HEK293T (cell line): ENCODE measurements at regions not wholly inside any gene's neighbourhood (a gene's known extent, or its start where the extent isn't known, plus 50 kb on each side); places are given as distances from the start of the nearest gene placed in this dataset.
"Not testable (repeated sequence)": the region's sequence is repeated elsewhere in the genome, so short reads cannot be mapped to it uniquely, and the experiment has no call there.

Experiments
- CTCF ChIA-PET: fragments of 350-600 bp; formaldehyde crosslinking; extraction: SDS; loops from one replicate; lab custom pipeline; 2021; ENCODE audit warnings: antibody characterized with exemption, inconsistent platforms; lab: Yijun Ruan, JAX
- POLR2A ChIA-PET: fragments of 350-600 bp; formaldehyde crosslinking; extraction: SDS; loops from one replicate; lab custom pipeline; 2020; ENCODE audit warnings: antibody characterized with exemption, inconsistent platforms; lab: Yijun Ruan, JAX
- DNase-seq: peaks from one replicate; pipeline ENCODE4 v3.0.0; 2012; ENCODE audit warnings: mixed read lengths; ENCODE audit errors: extremely low spot score
- ARNT ChIP-seq: fragments of 450-650 bp; IDR thresholded peaks from 2 replicates; pipeline ENCODE4 v1.6.1; 2017; ENCODE audit warnings: mild to moderate bottlenecking
- BHLHE40 ChIP-seq: fragments of 450-650 bp; IDR thresholded peaks from 2 replicates; pipeline ENCODE4 v1.6.1; 2016; ENCODE audit warnings: mild to moderate bottlenecking, moderate library complexity, borderline replicate concordance
- CTBP1 ChIP-seq: fragments of 450-650 bp; IDR thresholded peaks from 2 replicates; pipeline ENCODE4 v1.6.1; 2016; ENCODE audit warnings: borderline replicate concordance
- ELF4 ChIP-seq: fragments of 450-650 bp; IDR thresholded peaks from 2 replicates; pipeline ENCODE4 v1.6.1; 2017; ENCODE audit warnings: antibody characterized with exemption
- FOXA1 ChIP-seq: fragments of 450-650 bp; IDR thresholded peaks from 2 replicates; pipeline ENCODE4 v1.6.1; 2016; ENCODE audit warnings: mild to moderate bottlenecking
- FOXK2 ChIP-seq: fragments of 450-650 bp; IDR thresholded peaks from 2 replicates; pipeline ENCODE4 v1.6.1; 2016; ENCODE audit warnings: mild to moderate bottlenecking
- FOXM1 ChIP-seq: fragments of 450-650 bp; IDR thresholded peaks from 2 replicates; pipeline ENCODE4 v1.6.1; 2017; ENCODE audit warnings: mild to moderate bottlenecking, borderline replicate concordance
- HDGF ChIP-seq: fragments of 450-650 bp; IDR thresholded peaks from 2 replicates; pipeline ENCODE4 v1.6.1; 2017; ENCODE audit warnings: antibody characterized with exemption, borderline replicate concordance
- L3MBTL2 ChIP-seq: fragments of 450-650 bp; conservative IDR thresholded peaks from 2 replicates; pipeline ENCODE4 v1.6.1; 2016; ENCODE audit warnings: mild to moderate bottlenecking
- LEF1 ChIP-seq: fragments of 450-650 bp; IDR thresholded peaks from 2 replicates; pipeline ENCODE4 v1.6.1; 2017; ENCODE audit warnings: mild to moderate bottlenecking, borderline replicate concordance
- NFRKB ChIP-seq: fragments of 450-650 bp; IDR thresholded peaks from 2 replicates; pipeline ENCODE4 v1.6.1; 2016; ENCODE audit warnings: mild to moderate bottlenecking, moderate library complexity
- PKNOX1 ChIP-seq: fragments of 450-650 bp; IDR thresholded peaks from 2 replicates; pipeline ENCODE4 v1.6.1; 2016
- SP1 ChIP-seq: fragments of 450-650 bp; IDR thresholded peaks from 2 replicates; pipeline ENCODE4 v1.6.1; 2017
- SUZ12 ChIP-seq: fragments of 450-650 bp; IDR thresholded peaks from 2 replicates; pipeline ENCODE4 v1.6.1; 2016; ENCODE audit warnings: mild to moderate bottlenecking
- TARDBP ChIP-seq: fragments of 450-650 bp; IDR thresholded peaks from 2 replicates; pipeline ENCODE4 v1.6.1; 2016
- ZNF384 ChIP-seq: fragments of 450-650 bp; IDR thresholded peaks from 2 replicates; pipeline ENCODE4 v1.6.1; 2016

- POLR2A ChIA-PET = no interaction called here
- CTCF ChIA-PET = no interaction called here
- TF ChIP-seq FOXA1 (no peak), SUZ12 (no peak), TARDBP (no peak), SP1 (no peak), HDGF (no peak), CTBP1 (no peak), ARNT (no peak), FOXM1 (no peak), NFRKB (no peak), LEF1 (no peak), L3MBTL2 (no peak), FOXK2 (no peak), ELF4 (no peak), PKNOX1 (no peak), ZNF384 (no peak), BHLHE40 (no peak)
- DNase-seq = no peak
Observed at GRCh38 chr16:63403792-63404191, 1367.6 kb upstream of the CDH8 start.

- DNase-seq, POLR2A ChIA-PET: not testable (repeated sequence)
- CTCF ChIA-PET = interaction anchor here (0.9 kb wide), 1 partner anchor 9 kb away, joined by 4 read pairs; no protein-coding TSS in a partner anchor
Observed at GRCh38 chr16:63388277-63388676, 1352.0 kb upstream of the CDH8 start.

- ChIA-PET POLR2A (no interaction called here), CTCF (no interaction called here)
- TF ChIP-seq SP1 = no peak
- TF ChIP-seq BHLHE40 = no peak
- TF ChIP-seq FOXK2 = no peak
- no peak for TF ChIP-seq LEF1
- no peak for TF ChIP-seq TARDBP
- TF ChIP-seq ZNF384 = no peak
- no peak for TF ChIP-seq NFRKB
- no peak for TF ChIP-seq CTBP1
- no peak for TF ChIP-seq FOXA1
- no peak for TF ChIP-seq ARNT
- no peak for TF ChIP-seq FOXM1
- TF ChIP-seq ELF4 = no peak
- TF ChIP-seq HDGF = no peak
- no peak for TF ChIP-seq L3MBTL2
- no peak for TF ChIP-seq PKNOX1
- TF ChIP-seq SUZ12 = no peak
- DNase-seq = no peak
Observed at GRCh38 chr16:63385714-63386432, 1349.6 kb upstream of the CDH8 start.

- POLR2A ChIA-PET = no interaction called here
- TF ChIP-seq FOXK2 = no peak
- TF ChIP-seq L3MBTL2 = no peak
- TF ChIP-seq SUZ12 = no peak
- no peak for TF ChIP-seq ARNT
- no peak for TF ChIP-seq FOXA1
- TF ChIP-seq NFRKB = no peak
- no peak for TF ChIP-seq PKNOX1
- no peak for TF ChIP-seq HDGF
- TF ChIP-seq ZNF384 = no peak
- TF ChIP-seq FOXM1 = no peak
- DNase-seq = no peak
- CTCF ChIA-PET = no interaction called here
Observed at GRCh38 chr16:63373744-63374143, 1337.5 kb upstream of the CDH8 start.

GRCh38 chr16:63372815-63373214, 1336.6 kb upstream of the CDH8 start:
- ChIA-PET CTCF (no interaction called here), POLR2A (no interaction called here)
- TF ChIP-seq ZNF384 (no peak), L3MBTL2 (no peak), FOXK2 (no peak), CTBP1 (no peak), SP1 (no peak), NFRKB (no peak), HDGF (no peak), BHLHE40 (no peak), FOXA1 (no peak), LEF1 (no peak), ARNT (no peak), SUZ12 (no peak), TARDBP (no peak), PKNOX1 (no peak), ELF4 (no peak), FOXM1 (no peak)
- no peak for DNase-seq

- CTCF ChIA-PET = no interaction called here
- DNase-seq = no peak
- TF ChIP-seq BHLHE40 = no peak
- no peak for TF ChIP-seq HDGF
- no peak for TF ChIP-seq ARNT
- no peak for TF ChIP-seq LEF1
- TF ChIP-seq ELF4 = no peak
- no peak for TF ChIP-seq CTBP1
- no peak for TF ChIP-seq SP1
- TF ChIP-seq L3MBTL2 = no peak
- no peak for TF ChIP-seq FOXA1
- no peak for TF ChIP-seq FOXM1
- POLR2A ChIA-PET = no interaction called here
Observed at GRCh38 chr16:63372283-63372682, 1336.0 kb upstream of the CDH8 start.
